ENCODE measurements at regions not wholly inside any gene's neighbourhood (a gene's known extent, or its start where the extent isn't known, plus 50 kb on each side); places are given as distances from the start of the nearest gene placed in this dataset.

DNA sequence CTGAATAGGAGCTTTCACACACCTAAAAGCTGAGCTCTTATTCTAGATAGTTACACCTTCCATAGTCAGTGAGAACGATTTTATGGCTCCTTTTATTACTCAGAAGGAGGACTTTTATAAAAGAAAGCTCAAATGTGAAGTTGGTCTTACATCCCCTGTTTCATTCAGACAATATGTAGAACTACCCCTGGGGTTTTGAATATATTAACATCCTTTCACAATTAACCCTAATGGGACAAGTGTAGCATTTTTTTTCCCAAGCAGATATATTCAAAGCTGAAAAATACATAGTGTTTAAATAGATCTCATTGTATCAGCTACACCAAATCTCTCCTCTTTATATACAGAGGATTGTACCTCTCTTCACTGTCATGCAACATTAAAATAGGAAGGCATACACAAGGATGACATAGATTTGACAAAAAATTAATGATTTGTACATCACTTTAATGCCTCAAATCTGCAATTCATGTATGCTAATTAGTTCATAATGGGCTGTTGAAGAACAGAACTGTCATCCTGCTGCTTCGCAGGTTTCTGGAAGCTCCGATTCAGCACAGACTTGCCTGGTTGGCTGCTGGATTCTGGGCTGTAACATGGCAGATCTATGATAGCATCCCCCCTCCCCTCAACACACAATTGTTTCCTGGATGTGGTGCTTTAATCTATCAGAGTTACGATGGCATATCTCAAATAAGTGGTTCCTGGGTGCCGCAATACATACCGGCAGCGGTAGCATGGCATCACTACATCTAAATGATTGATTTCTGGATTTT is 129.7 kb upstream of the PARD3B start:
- DNase-seq: peak in 9 of 56 donors; percentile 0 to 38 (median 4)

DNA sequence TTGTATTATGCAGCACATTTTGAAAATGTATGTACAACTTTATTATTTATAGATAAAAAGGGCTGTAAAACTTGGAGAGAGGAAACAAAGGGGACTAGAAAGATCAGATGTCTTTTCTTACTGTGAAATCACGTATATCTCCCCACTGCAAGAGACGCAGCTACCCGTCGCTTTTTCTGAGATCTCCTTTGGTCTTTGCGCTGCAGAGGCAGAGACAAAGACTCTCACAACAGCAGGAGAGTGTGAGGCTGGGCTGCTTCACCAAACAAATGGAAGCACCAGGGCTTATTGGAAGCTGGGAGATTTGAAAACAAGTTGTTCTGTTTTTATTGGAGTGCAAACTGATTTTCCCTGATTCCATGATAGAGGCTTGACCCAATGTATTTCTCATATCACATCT is 129.0 kb upstream of the PARD3B start:
- DNase-seq: peak in 1 of 56 donors; percentile 2

DNA sequence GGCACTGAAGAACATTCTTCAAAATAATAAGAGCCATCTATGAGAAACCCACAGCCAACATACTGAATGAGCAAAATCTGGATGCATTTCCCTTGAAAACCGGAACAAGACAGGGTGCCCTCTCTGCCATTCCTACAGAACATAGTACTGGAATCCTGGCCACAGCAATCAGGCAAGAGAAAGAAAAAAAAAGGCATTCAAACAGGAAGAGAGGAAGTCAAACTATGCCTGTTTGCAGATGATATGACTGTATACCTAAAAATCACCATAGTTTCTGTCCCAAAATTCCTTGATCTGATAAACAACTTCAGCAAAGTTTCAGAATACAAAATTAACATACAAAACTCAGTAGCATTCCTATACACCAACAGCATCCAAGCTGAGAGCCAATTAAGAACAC is 119.5 kb upstream of the PARD3B start:
- no peak for DNase-seq

DNA sequence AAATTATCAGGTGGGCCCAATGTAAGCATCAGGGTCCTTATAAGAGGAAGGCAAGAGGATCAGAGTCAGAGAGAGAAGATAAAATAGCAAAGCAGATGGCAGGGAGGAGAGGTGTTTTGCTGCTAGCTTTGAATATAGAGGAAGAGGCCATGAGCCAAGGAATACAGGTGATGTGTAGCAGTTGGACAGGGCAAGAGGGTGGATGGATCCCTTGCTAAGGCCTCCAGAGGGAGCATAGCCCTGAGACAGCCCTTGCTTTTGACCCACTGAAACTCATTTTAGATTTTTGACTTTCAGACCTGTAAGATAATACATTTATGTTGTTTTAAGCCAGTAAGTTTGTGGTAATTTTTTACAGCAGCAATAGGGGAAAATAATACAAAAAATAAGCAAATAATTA is 116.6 kb upstream of the PARD3B start:
- no peak for DNase-seq

DNA sequence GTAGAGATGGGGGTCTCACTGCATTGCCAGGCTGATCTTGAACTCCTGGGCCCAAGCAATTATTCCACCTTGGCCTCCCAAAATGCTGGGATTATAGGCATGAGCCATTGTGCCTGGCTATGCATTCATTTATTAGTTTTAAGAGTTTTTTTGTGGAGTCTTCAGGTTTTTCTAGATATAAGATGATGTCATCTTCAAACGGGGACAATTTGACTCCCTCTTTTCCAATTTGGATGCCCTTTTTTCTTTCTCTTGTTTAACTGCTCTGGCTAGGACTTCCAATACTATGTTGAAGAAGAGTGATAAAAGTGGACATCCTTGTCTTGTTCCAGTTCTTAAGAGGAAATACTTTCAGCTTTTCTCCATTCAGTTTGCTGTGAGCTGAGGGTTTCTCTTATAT is 113.7 kb upstream of the PARD3B start:
- DNase-seq: no peak

DNA sequence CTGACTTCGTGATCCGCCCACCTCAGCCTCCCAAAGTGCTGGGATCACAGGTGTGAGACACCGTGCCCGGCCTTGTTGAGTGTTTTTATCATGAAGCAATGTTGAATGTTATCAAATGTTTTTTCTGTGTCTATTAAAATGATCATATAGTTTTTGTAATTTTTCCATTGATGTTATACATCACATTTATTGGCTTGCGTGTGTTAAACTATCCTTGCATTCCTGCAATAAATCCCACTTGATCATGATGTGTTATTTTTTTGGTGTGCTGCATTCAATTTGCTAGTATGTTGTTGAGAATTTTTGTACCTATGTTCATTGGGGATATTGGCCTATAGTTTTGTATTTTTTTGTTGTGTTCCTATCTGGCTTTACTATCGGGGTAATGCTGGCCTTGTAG is 113.1 kb upstream of the PARD3B start:
- DNase-seq: no peak

DNA sequence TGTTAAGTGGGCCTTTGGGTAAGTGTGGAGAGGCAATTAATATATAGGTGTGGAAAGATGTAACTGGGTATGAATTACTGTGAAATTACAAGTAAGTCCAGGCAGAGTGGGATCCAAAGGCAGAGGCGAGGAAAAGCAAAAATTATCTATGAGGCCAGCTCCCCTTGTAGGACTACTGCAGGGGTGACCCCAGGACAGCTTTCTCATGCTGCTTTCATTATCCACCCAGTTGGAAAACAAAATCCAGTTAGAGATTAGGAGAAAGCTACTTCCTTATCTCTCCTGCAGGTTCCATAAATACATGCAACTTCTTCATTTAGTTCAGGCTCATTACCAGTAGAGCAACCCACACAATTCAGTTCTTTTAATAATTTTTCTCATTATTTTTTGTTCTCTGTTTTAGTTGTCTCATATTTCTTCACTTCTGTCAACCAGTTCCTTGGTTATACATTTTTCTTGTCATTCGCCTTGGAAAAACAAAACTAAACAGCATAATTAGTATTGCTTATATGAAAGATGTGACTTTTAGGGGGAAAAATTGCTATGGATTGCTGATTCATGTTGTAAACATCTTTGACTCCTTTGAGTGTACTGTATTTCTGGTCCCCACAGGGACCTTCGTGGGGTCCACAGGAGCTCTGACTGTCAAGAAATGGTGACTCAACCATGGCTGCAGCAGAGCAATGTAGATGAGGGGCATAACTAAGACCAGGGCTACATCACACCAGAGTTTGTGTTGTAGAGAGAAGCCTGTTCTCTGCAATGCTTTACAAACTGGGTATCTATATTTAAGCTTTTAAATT is 110.4 kb upstream of the PARD3B start:
- DNase-seq: no peak

DNA sequence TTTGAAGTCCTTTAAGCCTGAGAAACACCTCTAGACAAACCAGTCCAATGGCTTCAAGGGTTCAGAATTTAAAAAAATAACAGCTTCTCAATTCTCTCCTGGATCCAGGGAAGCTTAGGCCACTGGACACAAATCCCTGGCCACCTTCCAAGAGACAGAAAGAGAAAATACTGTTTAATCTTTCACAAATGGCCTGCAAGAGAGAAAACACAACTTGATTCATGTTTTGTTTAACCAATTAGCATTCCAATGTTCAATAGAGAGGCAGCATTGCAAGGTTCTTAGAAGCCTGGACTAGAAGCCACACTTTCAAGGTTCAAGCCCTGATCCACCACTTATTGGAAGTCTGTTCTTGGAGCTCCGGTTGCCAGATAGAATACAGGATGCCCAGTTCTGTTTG is 109.0 kb upstream of the PARD3B start:
- no peak for DNase-seq

DNA sequence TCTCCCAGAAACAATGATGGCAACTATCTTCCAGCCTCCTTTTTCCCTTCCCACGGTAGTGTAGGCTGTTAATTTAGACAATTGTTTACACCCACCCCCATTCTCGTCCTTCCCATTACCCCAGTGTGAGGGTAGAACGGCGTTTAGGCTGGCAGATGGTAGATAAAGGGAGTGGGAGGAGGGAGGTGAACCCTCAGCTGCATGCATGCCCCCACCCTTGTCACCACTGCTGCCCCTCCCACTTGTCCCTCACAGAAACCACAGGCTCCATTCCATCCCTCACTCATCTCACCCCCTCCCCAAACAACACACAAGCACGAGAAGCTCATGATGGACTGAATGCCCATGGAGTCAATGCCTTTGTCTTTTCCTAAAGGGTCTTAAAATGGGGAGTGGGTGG is 107.9 kb upstream of the PARD3B start:
- DNase-seq: no peak

DNA sequence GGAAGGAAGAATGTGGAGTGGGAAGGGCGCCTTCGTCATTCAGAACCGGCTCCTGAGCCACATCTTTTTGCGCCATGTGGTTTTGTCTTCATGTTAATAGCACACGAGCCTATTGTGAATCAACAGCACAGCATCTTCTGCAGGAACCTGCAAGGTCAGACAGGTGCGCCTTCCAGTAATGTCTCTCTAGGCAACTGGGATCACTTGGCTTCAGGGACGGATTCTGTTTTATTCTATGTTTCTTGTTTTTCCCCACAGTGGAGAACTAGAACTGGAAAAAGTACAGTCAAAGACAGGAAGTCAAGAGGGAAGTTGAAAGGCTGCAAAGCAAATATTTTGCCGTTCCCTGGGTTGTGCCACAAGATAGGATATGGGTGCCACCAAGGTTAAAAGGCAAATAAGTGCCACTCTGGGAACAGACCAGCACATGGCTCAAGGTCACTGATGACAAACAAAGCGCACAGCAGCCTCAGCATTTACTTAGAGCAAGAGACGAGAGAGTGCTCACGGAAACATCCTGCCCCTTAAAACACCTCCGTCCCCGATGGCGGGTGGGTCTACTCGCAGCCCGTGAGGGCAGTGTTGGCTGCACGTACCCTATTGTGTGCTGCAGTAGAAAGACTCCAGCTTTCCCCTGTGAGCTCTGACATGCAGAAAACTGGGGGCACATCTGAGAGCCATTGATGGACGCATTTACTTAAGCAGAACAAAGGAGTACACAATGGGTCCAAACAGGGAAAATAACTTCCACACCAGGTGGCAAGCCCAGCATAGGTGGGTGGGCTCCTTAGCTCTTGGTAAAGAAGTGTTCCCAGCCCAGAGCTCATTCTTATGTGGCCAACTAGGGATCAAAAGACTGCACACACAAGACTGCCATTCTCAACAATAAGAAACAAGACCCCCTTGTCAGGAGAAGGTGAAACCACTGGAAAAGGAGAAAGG is 107.2 kb upstream of the PARD3B start:
- no peak for DNase-seq

DNA sequence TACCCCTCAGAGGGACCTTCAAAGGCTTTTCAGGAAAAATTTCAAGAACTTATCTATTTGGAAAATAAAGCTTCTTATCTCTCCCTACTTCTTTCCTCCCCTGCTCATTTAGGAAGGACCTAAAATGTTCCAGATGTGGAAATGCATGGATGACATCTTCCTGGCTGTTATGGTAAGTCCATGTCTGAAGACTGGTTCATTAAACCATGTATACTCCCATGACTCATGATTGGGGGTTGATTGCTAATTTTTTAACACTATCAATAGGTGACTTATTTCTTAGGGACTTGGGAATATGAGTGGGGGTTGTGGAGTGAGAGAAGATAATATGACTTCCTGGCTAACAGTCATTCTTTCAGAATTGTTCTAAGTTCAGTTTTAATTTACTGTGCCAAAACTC is 104.0 kb upstream of the PARD3B start:
- DNase-seq: no peak

DNA sequence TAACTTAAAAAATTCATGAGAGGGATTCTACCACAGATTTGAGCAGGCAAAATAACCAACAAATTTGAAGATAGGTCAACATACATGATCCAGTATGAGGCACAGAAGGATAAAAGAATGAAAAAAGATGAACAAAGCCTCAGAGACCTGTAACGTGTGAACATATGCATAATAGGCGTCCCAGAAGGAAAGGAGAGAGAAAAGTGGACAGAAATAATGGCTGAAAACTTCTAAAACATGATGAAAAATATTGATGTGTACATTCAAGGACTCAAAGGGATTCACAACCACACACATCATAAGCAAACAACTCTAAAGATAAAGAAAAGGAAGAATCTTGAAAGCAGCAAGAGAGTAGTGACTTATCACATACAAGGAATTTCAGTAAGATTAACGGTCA is 100.1 kb upstream of the PARD3B start:
- no peak for DNase-seq

DNA sequence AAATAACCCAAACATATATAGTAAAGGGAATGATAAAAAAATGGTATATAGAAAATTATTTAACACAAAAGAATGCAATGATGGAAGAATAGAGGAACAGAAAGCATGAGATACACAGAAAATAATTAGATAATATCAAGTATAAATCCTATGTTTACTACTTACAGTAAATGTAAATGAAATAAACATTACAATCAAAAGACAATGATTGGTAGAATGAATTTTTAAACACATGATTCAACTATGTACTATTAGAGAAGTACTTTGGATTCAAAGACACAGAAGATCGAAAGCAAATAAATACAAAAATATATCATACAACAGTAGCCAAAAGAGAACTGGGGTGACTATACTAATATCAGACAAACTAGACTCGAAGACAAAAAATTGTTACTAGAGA is 97.6 kb upstream of the PARD3B start:
- DNase-seq: no peak

DNA sequence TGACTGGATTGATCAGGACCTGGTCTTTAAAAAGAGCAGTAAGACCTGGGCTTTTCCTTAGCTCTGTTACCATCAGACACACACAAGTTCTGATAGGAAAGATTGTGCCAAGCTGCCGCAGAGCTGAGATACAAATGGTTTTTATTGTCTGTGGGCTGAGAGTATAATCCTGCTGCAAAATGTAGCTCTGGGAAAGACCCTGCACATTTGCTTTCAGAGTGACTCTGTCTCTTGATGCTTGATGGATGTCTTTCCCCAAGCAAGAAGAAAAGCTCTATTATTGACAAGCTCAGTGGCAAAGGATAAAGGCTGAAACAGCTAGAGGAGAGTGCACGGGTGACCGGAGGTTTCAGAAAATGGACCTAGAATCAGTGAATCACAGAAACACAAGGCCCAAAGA is 95.3 kb upstream of the PARD3B start:
- DNase-seq: no peak

DNA sequence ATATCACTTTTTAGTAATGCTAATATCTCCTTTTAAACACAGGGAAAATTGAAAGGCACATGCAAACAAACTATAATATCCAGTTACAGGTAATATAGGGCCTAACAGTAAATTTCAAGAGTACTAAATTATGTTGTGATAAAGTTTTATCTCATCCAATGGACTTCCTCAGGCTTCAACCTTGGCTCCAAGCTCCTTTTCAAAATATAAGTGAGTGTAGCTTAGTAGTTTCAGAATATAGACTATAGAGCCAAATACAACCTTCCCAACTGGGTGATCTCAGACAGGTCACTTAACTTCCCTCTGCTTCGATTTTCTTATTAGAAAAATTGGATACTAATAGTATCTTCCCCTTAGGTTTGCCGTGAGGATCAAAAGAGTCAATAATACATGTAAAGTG is 93.5 kb upstream of the PARD3B start:
- no peak for DNase-seq

DNA sequence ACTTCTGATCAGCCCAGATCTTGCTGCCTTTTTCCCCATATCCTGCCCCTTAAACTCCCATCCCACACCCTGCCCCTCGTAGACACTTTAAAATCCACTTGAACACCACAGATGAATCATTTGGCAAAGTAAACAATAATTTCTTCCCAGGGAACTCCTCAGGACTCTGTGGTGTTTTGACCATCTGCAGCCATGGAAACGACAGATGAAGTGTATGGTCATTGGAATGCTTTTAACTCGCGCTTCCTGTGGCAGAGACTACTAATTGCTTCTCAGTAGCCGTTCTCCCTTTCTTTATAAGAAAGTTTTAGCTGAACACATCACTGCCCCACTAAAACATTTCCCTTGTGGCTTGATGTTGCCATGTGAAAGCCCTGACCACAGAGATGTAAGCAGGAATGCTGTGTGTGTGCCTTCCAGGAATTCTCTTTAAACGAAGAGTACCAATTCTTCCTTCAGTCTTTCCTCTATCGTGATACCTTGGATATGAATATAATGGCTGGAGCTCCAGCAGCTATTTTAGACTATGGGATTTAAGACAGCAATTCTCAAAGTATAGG is 92.7 kb upstream of the PARD3B start:
- peak in 7 of 56 donors; percentile 2 to 26 (median 13) for DNase-seq

DNA sequence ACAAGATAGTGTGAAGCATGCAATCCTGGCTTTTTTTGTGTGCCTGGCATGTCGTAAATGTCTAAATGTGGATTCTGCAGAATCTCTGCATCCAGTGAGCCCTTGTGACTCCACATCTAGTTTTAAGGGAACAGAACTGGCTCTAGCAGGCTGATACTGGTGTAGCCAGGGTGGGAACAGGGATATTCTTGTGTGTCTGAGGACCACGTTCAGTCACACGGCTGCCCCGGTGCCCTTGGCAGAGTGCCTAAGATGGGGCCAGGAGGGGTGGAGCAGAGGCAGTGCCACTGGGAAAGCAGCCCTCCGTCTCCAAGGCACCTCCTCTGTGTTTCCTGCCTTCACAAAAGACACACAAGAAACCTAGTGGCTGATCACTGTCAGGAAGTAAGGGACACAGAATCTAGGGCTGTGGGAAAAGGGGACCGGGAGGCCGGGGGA is 91.5 kb upstream of the PARD3B start:
- peak in 14 of 56 donors; percentile 0 to 64 (median 15) for DNase-seq

DNA sequence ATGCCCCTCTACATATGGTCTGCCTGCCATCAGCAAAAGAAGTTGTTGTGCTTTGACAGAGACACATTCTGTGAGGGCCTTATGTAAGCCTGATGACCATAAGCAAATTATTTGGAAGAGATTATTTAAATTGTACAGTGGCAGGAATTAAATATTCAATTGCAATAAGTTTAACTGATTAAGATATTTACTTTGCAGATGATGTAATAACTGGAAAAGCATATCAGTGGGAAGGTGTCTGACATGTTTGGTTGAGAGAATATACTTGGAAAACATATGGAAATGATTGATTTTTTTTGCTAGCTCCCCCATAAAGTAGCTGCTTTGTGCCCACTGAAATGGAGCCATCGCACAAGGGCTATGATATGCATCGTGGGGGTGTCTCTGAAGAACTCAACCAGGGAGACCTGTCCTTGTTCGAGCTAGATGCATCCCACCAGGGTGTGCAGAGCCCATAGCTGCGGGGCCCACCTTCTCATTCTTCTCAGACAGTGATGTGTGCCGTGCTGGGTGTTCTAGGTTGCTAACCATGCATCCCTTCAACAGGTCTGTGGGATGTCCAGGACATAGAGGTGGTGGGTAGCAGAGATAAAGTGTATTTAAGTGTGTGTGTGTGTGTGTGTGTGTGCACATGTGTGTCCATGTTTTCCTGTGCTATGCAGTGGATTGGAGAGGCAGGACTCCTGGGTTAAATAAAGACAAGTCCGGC is 90.4 kb upstream of the PARD3B start:
- no peak for DNase-seq

DNA sequence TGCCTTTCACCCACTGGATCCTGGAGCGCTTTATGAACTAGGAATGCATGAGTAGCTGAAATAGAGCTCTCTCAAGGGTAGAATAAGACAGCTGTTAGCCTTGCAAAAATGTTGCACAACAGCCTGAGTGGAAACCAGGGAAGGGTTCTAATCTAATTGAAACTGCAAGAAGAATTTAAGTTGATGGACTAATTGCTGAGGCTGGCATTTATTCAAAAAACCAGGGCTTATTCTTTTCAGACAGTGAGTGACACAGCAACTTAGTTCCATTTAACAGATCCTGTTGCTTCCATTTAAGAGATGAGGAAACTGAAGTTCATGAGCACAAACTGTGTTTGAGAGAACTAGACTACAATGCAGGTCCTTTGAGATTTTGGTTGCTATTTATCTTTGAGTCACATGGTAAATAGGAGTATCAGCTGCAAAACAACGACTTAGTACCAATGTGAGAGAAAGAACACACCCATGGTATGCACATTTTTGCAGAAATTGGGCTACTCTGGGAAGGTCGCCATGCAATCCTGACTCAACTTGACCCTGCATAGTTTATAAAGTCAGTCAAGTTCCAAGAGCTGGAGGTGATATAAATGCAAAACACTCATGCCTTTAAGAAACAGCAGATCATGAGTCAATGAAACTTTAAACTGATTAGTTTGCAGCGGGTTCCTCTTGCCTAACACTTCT is 76.4 kb upstream of the PARD3B start:
- DNase-seq: no peak

DNA sequence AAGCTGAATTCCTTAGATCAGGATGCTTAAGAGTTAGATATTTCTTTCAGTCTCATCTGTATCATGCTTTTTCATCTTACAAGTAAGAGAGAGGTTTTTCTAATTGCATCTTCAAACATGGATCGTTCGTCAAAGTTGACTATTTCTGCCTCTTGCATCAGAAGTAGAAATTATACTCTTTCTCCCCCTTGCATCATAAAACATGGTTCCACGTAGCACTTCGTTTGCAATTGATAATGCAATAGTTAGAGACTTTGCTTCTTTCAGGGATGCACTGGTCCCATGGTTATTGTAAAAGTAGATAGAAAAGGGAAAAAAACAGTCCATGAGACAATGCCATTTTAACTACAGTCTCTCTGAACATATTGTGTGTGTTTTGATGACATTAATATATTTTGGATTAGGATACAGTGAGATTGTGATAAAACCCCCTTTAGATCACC is 75.1 kb upstream of the PARD3B start:
- DNase-seq: no peak

All from nucleus accumbens (tissue), 56 donors.